ENCODE measurements at regions not wholly inside any gene's neighbourhood (a gene's known extent, or its start where the extent isn't known, plus 50 kb on each side); places are given as distances from the start of the nearest gene placed in this dataset.
"Not testable (repeated sequence)": the region's sequence is repeated elsewhere in the genome, so short reads cannot be mapped to it uniquely, and the experiment has no call there.

DNA sequence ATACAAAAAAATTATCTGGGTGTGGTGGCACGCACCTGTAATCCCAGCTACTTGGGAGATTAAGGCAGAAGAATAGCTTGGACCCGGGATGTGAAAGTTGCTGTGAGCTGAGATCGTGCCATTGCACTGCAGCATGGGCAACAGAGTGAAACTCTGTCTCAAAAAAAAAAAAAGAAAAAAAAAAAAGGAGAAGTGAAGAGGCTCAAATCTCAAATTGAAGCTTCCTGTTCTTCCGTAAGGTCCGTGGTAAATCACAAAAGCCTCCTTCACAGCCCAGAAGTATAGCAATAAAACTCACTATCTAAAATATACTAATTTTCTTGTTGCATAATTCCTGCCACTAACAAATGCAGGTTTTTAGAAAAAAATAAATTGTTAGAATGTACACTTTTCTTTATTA, 498.2 kb upstream of the BRINP3 start:
- DNase-seq = no peak

DNA sequence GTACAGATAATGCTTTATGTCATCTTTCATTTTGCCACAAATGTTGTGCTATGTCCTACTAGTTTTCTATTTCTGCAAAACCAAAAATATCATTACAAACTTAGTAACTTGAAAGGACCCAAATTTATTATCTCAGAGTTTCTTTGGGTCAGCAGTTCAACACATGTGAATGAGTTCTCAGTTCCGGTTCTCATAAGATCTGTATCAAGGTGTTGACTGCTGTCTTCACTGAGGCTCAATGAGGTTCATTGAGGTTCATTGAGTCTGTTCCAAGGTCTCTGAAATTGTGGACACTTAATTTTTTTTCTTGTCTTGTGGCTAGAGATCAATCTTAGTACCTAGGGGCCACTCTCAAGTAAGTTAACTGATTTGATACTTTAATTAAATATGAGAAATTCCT, 525.1 kb upstream of the BRINP3 start:
- no peak for DNase-seq

DNA sequence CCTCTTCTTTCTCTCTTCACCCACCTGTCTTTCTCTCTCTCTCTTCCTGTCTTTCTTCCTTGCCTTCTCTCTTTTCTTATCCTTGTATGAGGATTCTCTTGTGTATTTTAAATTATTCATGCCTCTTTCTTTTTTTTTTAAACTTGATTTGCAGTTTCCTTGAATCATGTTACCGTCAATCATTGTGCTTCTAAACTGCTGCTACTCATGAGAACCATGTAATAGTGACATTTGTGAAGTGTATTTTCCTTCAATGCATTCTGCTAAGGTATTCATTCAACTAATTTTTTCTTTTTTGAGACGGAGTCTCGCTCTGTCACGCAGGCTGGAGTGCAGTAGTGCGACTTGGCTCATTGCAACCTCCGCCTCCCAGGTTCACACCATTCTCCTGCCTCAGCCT, 539.1 kb upstream of the BRINP3 start:
- no peak for DNase-seq

- peak in 1 of 3 donors; percentile 22 for DNase-seq
These were observed 545.2 kb upstream of the BRINP3 start for GRCh38 chr1:191022856-191023255.

- no peak for DNase-seq
These were observed 548.4 kb upstream of the BRINP3 start for GRCh38 chr1:191025896-191026642.

- no peak for DNase-seq
These were observed 549.2 kb upstream of the BRINP3 start for GRCh38 chr1:191026828-191027227.

- no peak for DNase-seq
These were observed 556.5 kb upstream of the BRINP3 start for GRCh38 chr1:191034132-191034531.

DNA sequence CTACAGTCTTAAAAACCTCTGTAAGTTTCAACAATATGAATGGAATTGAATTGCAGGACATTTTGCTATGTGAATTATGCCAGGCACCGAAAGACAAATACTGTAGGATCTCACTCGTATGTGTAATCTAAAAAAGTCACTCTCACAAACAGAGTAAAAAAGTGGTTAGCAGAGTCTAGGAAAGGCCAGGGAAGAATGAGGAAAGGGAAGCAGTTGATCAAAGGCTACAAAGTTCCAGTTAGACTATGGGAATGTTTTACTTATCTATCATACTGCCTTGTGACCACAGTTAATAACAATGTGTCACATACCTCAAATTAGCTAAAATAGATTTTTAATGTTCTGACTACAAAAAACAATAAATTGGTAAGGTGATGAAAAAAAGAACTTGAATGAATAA, 565.4 kb upstream of the BRINP3 start:
- DNase-seq = no peak

- DNase-seq = peak in 2 of 3 donors; percentile 1 to 63
These were observed 572.1 kb upstream of the BRINP3 start for GRCh38 chr1:191049781-191050180.

DNA sequence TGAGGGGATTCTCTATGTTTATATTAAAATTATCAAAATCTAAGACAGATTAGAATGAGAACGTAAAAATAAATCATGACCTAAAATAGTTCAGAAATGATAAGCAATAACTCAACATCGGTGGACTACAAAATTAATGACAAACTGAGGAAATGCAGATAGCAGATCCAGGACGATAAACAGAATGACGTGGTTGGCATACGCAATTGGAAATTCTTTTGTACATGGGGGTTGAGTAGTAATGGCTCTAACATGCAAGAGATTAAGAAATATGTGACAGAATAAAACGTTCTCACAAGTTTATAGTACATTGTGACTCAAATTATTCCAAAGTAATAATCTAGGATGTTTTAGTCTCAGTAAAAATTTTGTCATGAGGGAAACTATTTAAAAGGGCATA, 575.2 kb upstream of the BRINP3 start:
- DNase-seq = no peak

DNA sequence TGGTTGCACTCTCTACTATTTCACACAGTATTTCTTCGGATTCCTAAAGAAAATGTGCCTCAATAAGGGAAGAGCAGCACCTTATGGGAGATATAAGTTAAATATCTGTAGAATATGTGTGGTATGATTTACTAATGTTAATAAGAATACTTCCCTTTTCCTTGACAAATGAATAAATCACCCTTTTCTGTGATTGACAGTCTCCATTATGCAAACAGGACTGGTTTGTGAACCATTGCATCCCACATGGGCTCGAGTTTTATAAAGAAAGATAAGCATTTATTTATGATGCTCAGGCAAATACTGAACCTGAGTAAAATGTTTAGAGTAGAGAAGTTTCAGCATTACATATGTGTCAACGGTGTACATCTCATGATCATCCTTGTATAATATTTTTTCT, 587.7 kb upstream of the BRINP3 start:
- no peak for DNase-seq

GRCh38 chr1:191065771-191066170, 588.1 kb upstream of the BRINP3 start:
- DNase-seq = no peak

GRCh38 chr1:191074881-191075280, 597.2 kb upstream of the BRINP3 start:
- no peak for DNase-seq

GRCh38 chr1:191083090-191083489, 605.4 kb upstream of the BRINP3 start:
- not testable (repeated sequence) for DNase-seq

DNA sequence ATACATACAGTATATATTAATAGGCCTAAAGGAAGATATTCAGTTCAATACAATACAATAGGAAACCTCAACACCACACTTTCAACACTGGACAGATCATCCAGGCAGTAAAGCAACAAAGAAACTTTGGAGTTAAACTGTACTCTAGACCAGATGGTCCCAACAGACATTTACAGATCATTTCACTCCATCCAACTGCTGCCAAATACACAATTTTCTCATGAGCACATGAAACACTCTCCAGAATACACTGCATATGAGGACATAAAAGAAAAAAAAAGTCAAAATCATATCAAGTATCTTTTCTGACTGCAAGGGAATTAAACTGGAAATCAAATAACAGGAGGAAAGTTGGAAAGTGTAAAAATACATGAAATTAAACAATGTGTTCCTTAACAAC, 607.5 kb upstream of the BRINP3 start:
- DNase-seq = peak; percentile 9 to 60 (median 26)

DNA sequence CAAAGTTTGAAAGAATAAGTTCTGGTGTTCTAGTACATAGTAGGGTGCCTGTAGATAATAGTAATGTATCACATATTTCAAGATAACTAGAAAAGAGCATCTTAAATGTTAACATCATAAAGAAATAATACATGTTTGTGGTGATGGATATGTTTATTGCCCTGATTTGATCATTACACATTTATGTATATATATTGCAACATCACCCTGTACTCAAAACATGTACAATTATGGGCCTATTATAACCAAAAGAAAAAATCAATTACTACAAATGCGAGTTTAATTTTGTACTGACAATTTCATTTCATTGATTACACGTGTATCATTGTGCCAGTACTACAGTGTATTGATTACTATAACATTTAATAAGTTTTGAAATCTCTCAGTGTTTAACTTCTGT, 609.2 kb upstream of the BRINP3 start:
- DNase-seq = no peak

GRCh38 chr1:191096405-191096804, 618.7 kb upstream of the BRINP3 start:
- DNase-seq = no peak

DNA sequence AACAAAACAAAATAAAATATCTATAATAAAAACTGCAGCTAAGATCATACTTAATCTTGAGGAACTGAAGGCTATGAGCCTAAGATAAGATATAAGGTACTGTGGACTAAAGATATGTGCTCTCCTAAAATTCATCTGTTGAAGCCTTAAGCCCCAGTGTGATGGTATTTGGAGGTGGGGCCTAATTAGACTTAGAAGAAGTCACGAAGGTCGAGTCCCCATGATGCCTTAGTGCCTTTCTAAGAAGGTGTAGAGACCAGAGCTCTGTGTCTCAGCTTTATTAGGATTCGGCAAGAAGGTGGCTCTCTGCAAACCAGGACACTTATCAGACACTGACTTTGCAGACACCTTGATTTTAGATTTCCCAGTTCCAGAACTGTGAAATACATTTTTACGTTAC, 622.0 kb upstream of the BRINP3 start:
- no peak for DNase-seq

DNA sequence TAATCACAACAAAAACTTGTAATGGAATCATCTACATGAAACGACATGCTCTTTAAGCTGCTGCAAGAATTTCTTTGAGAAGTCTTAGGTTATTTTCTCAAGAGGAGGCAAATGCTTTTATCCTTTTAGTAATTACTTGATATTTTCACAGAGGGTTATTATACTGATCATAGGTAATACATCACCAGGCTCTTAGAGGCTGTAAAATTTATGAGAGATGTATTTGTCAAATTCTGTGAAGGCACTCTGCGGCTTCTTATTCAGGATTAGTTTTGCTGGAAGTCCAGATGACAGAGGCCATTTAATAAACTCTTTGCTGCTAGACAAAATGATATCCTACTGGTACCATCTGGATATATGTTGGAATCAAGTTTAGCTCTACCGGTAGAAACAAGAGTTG, 624.3 kb upstream of the BRINP3 start:
- DNase-seq = no peak

GRCh38 chr1:191125950-191126349, 648.3 kb upstream of the BRINP3 start:
- DNase-seq = no peak

- peak in 2 of 3 donors; percentile 6 to 16 for DNase-seq
These were observed 657.1 kb upstream of the BRINP3 start for GRCh38 chr1:191134796-191135195.

- DNase-seq = no peak
These were observed 662.4 kb upstream of the BRINP3 start for GRCh38 chr1:191140038-191140437.

GRCh38 chr1:191142748-191143147, 665.1 kb upstream of the BRINP3 start:
- DNase-seq = no peak

- no peak for DNase-seq
These were observed 668.2 kb upstream of the BRINP3 start for GRCh38 chr1:191145834-191146233.

All from muscle of back (tissue), 3 donors.